ENCODE measurements at regions not wholly inside any gene's neighbourhood (a gene's known extent, or its start where the extent isn't known, plus 50 kb on each side); places are given as distances from the start of the nearest gene placed in this dataset.

DNA sequence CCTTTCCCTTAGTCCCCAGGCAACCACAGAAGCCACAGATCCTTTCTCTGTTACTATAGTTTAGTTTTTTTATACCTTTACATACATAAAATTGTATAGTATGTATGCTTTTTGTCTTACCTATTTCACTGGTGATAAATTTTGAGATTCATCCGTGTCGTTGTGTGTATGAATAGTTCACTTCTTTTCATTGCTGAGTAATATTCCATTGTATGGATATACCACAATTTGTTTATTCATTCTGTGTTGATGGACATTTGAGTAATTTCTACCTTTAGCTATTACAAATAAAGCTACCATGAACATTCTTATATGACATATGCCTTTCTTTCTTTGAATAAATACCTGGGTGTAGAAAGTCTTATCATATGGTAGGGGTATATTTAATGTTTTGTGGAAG, 102.8 kb upstream of the CERS6 start:
- TF ChIP-seq, protein P1, sequence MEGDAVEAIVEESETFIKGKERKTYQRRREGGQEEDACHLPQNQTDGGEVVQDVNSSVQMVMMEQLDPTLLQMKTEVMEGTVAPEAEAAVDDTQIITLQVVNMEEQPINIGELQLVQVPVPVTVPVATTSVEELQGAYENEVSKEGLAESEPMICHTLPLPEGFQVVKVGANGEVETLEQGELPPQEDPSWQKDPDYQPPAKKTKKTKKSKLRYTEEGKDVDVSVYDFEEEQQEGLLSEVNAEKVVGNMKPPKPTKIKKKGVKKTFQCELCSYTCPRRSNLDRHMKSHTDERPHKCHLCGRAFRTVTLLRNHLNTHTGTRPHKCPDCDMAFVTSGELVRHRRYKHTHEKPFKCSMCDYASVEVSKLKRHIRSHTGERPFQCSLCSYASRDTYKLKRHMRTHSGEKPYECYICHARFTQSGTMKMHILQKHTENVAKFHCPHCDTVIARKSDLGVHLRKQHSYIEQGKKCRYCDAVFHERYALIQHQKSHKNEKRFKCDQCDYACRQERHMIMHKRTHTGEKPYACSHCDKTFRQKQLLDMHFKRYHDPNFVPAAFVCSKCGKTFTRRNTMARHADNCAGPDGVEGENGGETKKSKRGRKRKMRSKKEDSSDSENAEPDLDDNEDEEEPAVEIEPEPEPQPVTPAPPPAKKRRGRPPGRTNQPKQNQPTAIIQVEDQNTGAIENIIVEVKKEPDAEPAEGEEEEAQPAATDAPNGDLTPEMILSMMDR (IDR thresholded peaks at IDR 0.05) = no peak
- TF ChIP-seq EP300 (IDR thresholded peaks at IDR 0.05) (no peak), POLR2A (IDR thresholded peaks at IDR 0.05; ENCODE audit: low read depth) (no peak), POLR2AphosphoS5 (IDR thresholded peaks at IDR 0.05) (no peak)
